LNCAP (cell line): ENCODE measurements at regions not wholly inside any gene's neighbourhood (a gene's known extent, or its start where the extent isn't known, plus 50 kb on each side); places are given as distances from the start of the nearest gene placed in this dataset.

Experiments used
- TF ChIP-seq, protein P1 (sequence below): fragments of 450-650 bp; IDR thresholded peaks from 2 replicates; pipeline ENCODE4 v1.5.1; 2017; ENCODE audit warnings: mild to moderate bottlenecking

DNA sequence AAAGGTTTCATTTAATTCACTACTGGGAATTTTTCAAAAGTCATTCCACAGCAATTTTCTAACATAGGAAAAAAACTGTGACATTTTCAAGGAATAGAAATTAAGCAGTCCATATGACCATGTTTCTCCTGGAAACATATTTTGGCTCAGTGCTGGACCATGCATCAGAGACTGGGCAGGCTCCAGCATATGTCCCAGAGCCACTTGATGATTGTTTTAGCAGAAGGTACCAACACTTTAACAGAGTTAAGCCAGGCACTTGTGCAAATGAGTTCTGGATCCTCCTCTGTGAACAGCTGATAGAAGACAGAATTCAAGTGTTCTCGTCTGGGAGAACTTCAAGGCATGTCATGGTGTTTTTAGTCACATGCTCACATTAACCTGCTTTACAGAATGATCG is 516.3 kb downstream of the COL12A1 start:
- TF ChIP-seq, protein P1, sequence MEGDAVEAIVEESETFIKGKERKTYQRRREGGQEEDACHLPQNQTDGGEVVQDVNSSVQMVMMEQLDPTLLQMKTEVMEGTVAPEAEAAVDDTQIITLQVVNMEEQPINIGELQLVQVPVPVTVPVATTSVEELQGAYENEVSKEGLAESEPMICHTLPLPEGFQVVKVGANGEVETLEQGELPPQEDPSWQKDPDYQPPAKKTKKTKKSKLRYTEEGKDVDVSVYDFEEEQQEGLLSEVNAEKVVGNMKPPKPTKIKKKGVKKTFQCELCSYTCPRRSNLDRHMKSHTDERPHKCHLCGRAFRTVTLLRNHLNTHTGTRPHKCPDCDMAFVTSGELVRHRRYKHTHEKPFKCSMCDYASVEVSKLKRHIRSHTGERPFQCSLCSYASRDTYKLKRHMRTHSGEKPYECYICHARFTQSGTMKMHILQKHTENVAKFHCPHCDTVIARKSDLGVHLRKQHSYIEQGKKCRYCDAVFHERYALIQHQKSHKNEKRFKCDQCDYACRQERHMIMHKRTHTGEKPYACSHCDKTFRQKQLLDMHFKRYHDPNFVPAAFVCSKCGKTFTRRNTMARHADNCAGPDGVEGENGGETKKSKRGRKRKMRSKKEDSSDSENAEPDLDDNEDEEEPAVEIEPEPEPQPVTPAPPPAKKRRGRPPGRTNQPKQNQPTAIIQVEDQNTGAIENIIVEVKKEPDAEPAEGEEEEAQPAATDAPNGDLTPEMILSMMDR: no peak

DNA sequence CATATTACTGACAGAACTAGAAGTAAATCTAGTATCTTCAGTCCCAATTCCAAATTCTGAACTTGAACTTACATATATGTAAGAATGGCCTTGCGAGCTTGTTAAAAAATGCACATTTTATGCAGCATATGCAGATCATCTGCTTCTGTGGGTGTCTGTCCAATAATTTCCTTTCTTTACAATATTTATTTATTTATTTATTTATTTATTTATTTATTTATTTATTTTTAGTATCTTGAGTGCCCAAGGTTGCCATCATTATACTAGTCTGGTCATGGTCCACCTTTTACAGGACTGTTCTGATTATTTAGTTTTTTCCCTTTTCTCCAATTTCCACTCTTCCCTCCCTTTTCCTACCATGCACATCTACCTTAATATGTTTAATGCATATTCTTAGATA is 528.4 kb downstream of the COL12A1 start:
- TF ChIP-seq, protein P1: no peak

DNA sequence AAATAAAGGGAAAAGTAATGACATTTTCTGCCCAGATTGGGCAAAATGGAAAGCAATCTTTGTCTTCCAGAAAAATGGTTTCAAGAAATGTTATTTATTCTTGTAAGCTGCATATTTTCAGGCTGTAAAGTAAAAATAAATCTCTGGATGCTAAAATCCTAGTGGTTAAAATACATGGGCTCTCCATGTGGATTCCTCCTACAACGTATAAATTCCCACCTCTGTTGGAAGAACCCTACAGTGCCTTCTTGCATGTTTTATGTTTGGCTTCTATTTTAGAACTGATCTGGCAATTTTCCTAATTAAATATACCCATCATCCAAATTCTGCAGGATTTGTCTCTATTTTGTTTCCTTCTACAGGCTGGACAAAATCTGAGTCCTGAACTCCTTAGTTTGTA is 528.9 kb downstream of the COL12A1 start:
- TF ChIP-seq, protein P1: no peak

DNA sequence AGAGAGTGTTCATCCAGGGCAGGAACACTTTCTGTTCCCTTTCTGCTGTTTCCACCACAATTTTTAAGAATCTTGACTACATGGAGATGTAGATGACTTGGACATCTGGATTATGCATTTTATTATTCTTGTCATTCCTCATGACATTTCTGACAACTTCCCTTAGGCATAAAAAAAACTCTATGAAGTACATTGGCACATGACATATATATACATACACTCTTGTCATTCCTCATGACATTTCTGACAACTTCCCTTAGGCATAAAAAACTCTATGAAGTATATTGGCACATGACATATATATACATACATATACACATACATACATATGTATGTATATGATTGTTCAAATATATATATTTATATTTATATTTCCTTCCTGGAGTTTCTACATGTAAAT is 531.5 kb downstream of the COL12A1 start:
- TF ChIP-seq, protein P1: no peak

DNA sequence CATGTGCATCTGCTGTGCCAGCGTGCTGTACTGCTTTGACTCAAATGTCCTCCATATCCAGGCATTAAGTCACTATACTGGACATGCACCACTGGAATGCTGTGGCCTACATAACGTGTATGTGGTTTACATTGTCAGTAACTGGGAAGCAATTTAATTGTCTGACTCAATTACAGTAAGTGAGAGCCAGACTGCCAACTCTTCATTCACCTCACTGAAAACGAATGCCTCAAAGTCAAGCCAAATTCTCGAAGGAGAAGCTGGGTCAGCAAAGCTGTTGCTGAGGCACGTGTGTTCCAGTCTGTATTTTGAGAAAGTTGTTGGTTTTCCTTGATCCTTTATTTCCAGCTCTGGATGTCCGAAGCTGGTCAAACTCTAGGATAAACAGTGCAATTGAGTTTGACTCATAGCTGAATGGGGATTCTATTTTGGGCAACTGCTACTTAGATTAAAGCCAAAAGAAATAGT is 534.3 kb downstream of the COL12A1 start:
- TF ChIP-seq, protein P1: no peak

DNA sequence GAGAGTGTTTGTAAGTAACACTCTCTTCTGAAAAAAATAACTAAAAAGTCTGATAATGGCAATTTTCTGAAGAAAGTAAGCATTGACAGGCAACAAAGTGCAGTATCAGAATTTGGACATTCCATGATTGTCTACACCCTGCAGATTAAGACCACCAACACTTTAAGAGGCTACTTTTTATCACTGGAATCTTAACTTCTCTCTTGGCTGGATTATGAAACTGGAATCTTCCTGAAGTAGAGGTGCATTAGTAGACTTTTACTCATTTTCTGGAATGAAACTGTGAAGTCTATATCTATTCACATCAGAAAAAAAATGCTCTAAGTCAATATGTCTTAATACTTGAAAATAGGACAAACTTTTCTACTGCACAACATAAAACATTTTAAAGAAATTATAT is 547.5 kb downstream of the COL12A1 start:
- TF ChIP-seq, protein P1: no peak

DNA sequence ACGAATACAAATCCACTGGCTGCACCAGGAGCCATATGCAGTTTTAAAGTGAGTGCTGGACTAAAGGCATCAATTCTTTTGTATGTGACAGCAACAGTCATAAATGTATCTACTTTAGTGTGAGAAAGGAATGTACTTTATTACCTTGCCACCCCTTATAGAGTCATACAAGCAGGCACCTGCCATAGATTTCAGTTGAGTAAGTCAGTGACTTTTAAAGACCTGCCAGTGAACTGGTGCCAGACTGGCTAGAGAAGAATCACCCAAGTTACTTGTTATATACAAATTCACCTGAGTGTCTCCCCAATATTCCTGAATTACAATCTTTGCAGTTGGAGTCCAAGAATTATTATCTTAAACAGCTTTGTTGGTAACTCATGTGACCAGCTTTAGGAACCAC is 547.9 kb downstream of the COL12A1 start:
- TF ChIP-seq, protein P1: no peak

DNA sequence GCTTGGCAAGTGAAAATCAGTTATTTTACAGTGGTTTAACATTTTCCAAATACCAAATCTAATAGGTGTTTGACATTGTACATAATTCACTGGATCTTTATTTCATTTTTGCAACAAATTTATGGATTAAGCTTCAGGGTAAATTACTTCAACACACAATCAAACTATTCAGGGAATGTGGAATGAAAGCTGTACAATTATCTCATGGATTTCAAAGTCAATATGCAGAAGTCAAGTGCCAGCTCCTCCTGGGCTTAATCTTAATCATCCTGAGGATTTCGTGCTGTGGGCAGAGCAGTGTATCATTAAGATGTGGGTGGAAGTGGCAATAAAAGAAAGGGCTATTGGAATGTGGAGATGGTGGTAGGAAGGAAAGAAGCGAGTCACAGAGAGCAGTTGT is 548.8 kb downstream of the COL12A1 start:
- TF ChIP-seq, protein P1: no peak
